ENCODE measurements at regions not wholly inside any gene's neighbourhood (a gene's known extent, or its start where the extent isn't known, plus 50 kb on each side); places are given as distances from the start of the nearest gene placed in this dataset.

GRCh38 chr20:22465622-22466446 is 118.5 kb downstream of the FOXA2 start (continued):
- TF ChIP-seq ZNF18 (CRISPR knock-in tag; IDR thresholded peaks at IDR 0.05; ENCODE audit: insufficient replicate concordance) (peak; percentile 17), LRRFIP1 (CRISPR knock-in tag; conservative IDR thresholded peaks at IDR 0.05) (no peak), ZNF678 (CRISPR knock-in tag; IDR thresholded peaks at IDR 0.05) (no peak), MIER3 (CRISPR knock-in tag; IDR thresholded peaks at IDR 0.05; ENCODE audit: borderline replicate concordance) (no peak), ZFAT (CRISPR knock-in tag; conservative IDR thresholded peaks at IDR 0.05) (no peak), ZUFSP (CRISPR knock-in tag; IDR thresholded peaks at IDR 0.05; ENCODE audit: borderline replicate concordance) (no peak), RFX5 (IDR thresholded peaks at IDR 0.05; ENCODE audit: low read depth, low read length) (no peak), CENPBD1 (CRISPR knock-in tag; IDR thresholded peaks at IDR 0.05; ENCODE audit: borderline replicate concordance, low read depth) (no peak), BRF2 (CRISPR knock-in tag; IDR thresholded peaks at IDR 0.05) (no peak), POGZ (CRISPR knock-in tag; IDR thresholded peaks at IDR 0.05) (peak; percentile 23; the same call in 1 of the 2 replicates), ARHGAP35 (CRISPR knock-in tag; IDR thresholded peaks at IDR 0.05; ENCODE audit: borderline replicate concordance) (no peak), ARID5B (CRISPR knock-in tag; IDR thresholded peaks at IDR 0.05) (peak; percentile 27; the same call in 1 of the 2 replicates), CERS6 (CRISPR knock-in tag; IDR thresholded peaks at IDR 0.05) (no peak), ZNF724P (CRISPR knock-in tag; IDR thresholded peaks at IDR 0.05; ENCODE audit: borderline replicate concordance) (no peak), ZNF333 (CRISPR knock-in tag; IDR thresholded peaks at IDR 0.05; ENCODE audit: borderline replicate concordance) (no peak)

Measured in HepG2 (cell line).